Ishikawa (cell line): ENCODE measurements at regions not wholly inside any gene's neighbourhood (a gene's known extent, or its start where the extent isn't known, plus 50 kb on each side); places are given as distances from the start of the nearest gene placed in this dataset.

Source experiments
- CEBPB ChIP-seq: IDR thresholded peaks from 2 replicates; pipeline ENCODE4 v1.6.1; 2012
- CREB1 ChIP-seq: IDR thresholded peaks from 2 replicates; pipeline ENCODE4 v1.6.1; 2012; ENCODE audit warnings: low read depth
- EGR1 ChIP-seq: IDR thresholded peaks from 2 replicates; pipeline ENCODE4 v1.6.1; 2012
- EP300 ChIP-seq: IDR thresholded peaks from 2 replicates; pipeline ENCODE4 v1.6.1; 2012; ENCODE audit warnings: borderline replicate concordance
- FOXM1 ChIP-seq: IDR thresholded peaks from 2 replicates; pipeline ENCODE4 v1.6.1; 2012; ENCODE audit warnings: low read depth, borderline replicate concordance
- MAX ChIP-seq: IDR thresholded peaks from 2 replicates; pipeline ENCODE4 v1.6.1; 2012
- NFIC ChIP-seq: IDR thresholded peaks from 2 replicates; pipeline ENCODE4 v1.6.1; 2012
- RAD21 ChIP-seq: IDR thresholded peaks from 2 replicates; pipeline ENCODE4 v1.6.1; 2012; ENCODE audit warnings: low read depth
- REST ChIP-seq: IDR thresholded peaks from 2 replicates; pipeline ENCODE4 v1.6.1; 2012; ENCODE audit warnings: low read depth, mild to moderate bottlenecking
- TAF1 ChIP-seq: IDR thresholded peaks from 2 replicates; pipeline ENCODE4 v1.6.1; 2012; ENCODE audit warnings: low read depth, mild to moderate bottlenecking
- TCF12 ChIP-seq: IDR thresholded peaks from 2 replicates; pipeline ENCODE4 v1.6.1; 2012; ENCODE audit warnings: low read depth
- TEAD4 ChIP-seq: IDR thresholded peaks from 2 replicates; pipeline ENCODE4 v1.6.1; 2012
- USF1 ChIP-seq: IDR thresholded peaks from 2 replicates; pipeline ENCODE4 v1.6.1; 2012
- YY1 ChIP-seq: IDR thresholded peaks from 2 replicates; pipeline ENCODE4 v1.6.1; 2012; ENCODE audit warnings: low read depth
- ZBTB7A ChIP-seq: IDR thresholded peaks from 2 replicates; pipeline ENCODE4 v1.6.1; 2012; ENCODE audit warnings: low read depth

GRCh38 chr5:68405784-68406743, 190.5 kb downstream of the PIK3R1 start:
- no peak for TF ChIP-seq RAD21
- TF ChIP-seq EP300, result no peak
- no peak for TF ChIP-seq MAX
- no peak for TF ChIP-seq CEBPB
- no peak for TF ChIP-seq USF1

- TF ChIP-seq USF1, result no peak
- no peak for TF ChIP-seq CEBPB
- no peak for TF ChIP-seq REST
- TF ChIP-seq FOXM1, result no peak
- no peak for TF ChIP-seq TAF1
- TF ChIP-seq ZBTB7A, result no peak
- no peak for TF ChIP-seq NFIC
- no peak for TF ChIP-seq RAD21
- no peak for TF ChIP-seq YY1
- no peak for TF ChIP-seq EGR1
- no peak for TF ChIP-seq TCF12
Observed at GRCh38 chr5:68406767-68407241, 191.2 kb downstream of the PIK3R1 start.

GRCh38 chr5:68407311-68408239, 192.0 kb downstream of the PIK3R1 start:
- no peak for TF ChIP-seq EGR1
- TF ChIP-seq ZBTB7A, result no peak
- TF ChIP-seq EP300, result no peak
- TF ChIP-seq RAD21, result no peak
- no peak for TF ChIP-seq FOXM1

- TF ChIP-seq CREB1 (no peak), NFIC (no peak), RAD21 (no peak), ZBTB7A (no peak), YY1 (no peak), FOXM1 (no peak), TCF12 (no peak), TAF1 (no peak), USF1 (no peak), TEAD4 (no peak), CEBPB (no peak), MAX (no peak), EP300 (no peak), REST (no peak), EGR1 (no peak)
Observed at GRCh38 chr5:68408345-68408871, 192.9 kb downstream of the PIK3R1 start.
